Tibial nerve (tissue), 4 donors: ENCODE measurements at regions not wholly inside any gene's neighbourhood (a gene's known extent, or its start where the extent isn't known, plus 50 kb on each side); places are given as distances from the start of the nearest gene placed in this dataset.
A peak's percentile ranks its signal among the peaks of the same experiment; 100 is the strongest.

Experiments
- DNase-seq, 2 donors: peaks; one replicate each; pipeline ENCODE4 v3.0.0-alpha.2; 2019; ENCODE audit warnings: low spot score in 2 of 2
- H3K27ac ChIP-seq, 4 donors: fragments of 200-600 bp; sonication (generic) in 3 of 4; one replicate each; pipeline ENCODE4 v1.5.1; 2017 to 2019; ENCODE audit warnings: mild to moderate bottlenecking in 1 of 4
- H3K27me3 ChIP-seq, 2 donors: fragments of 200-600 bp; sonication (generic) in 1 of 2; one replicate each; pipeline versions ENCODE4 v1.5.1 to v1.6.0; 2017 to 2019
- H3K36me3 ChIP-seq, 3 donors: fragments of 200-600 bp; sonication (generic); one replicate each; pipeline ENCODE4 v1.5.1; 2018 to 2019
- H3K4me1 ChIP-seq, 4 donors: fragments of 200-600 bp; sonication (generic) in 3 of 4; one replicate each; pipeline ENCODE4 v1.5.1; 2017 to 2019
- H3K4me3 ChIP-seq, 4 donors: fragments of 200-600 bp; sonication (generic) in 3 of 4; one replicate each; pipeline ENCODE4 v1.5.1; 2017 to 2019; ENCODE audit warnings: mild to moderate bottlenecking in 1 of 4, moderate library complexity in 1 of 4
- H3K9me3 ChIP-seq, 4 donors: fragments of 200-600 bp; sonication (generic) in 3 of 4; one replicate each; pipeline ENCODE4 v1.5.1; 2017 to 2019
- CTCF ChIP-seq, 5 experiments: fragments of 200-600 bp in 3 of 5; fragments of 450-650 bp in 2 of 5; sonication (generic) in 3 of 5; IDR thresholded peaks; one replicate each; pipeline ENCODE4 v1.5.1; 2016 to 2019; ENCODE audit warnings: antibody characterized with exemption in 5 of 5, mild to moderate bottlenecking in 3 of 5, moderate library complexity in 2 of 5
- EP300 ChIP-seq, 2 donors: sonication (generic); formaldehyde crosslinking; IDR thresholded peaks; one replicate each; pipeline ENCODE4 v1.6.1; 2017; ENCODE audit warnings: antibody characterized with exemption in 2 of 2, mild to moderate bottlenecking in 1 of 2
- POLR2A ChIP-seq, 2 donors: fragments of 450-650 bp; IDR thresholded peaks; one replicate each; pipeline ENCODE4 v1.6.1; 2017; ENCODE audit warnings: antibody characterized with exemption in 2 of 2, mild to moderate bottlenecking in 2 of 2, moderate library complexity in 2 of 2
- WGBS, 2 donors: methylation state at CpG; one replicate each; pipeline ENCODE4 v1.1.5; 2018; 5-methylcytosine and 5-hydroxymethylcytosine counted together

GRCh38 chr6:80771941-80772340 is 665.5 kb downstream of the BCKDHB start:
- Histone ChIP-seq H3K27me3 (no peaks in the 10 kb centered on the region), H3K4me3 (no peak overlapping the region), H3K9me3 (no peaks in the 10 kb centered on the region), H3K4me1 (peaks cover 0 to 20% (median 0%) of the 10 kb centered on the region in 4 donors), H3K27ac (no peak overlapping the region), H3K36me3 (no peaks in the 10 kb centered on the region)
- no peak for DNase-seq
- WGBS, 2 donors: 35 to 45% methylated on average over 2 of the region's 2 CpGs
- no peak for TF ChIP-seq POLR2A (IDR thresholded peaks at IDR 0.05)
- TF ChIP-seq EP300 (IDR thresholded peaks at IDR 0.05): no peak
- TF ChIP-seq CTCF (IDR thresholded peaks at IDR 0.05): no peak

GRCh38 chr6:80769106-80769505 is 662.6 kb downstream of the BCKDHB start:
- H3K36me3 ChIP-seq: no peaks in the 10 kb centered on the region
- H3K27me3 ChIP-seq: no peaks in the 10 kb centered on the region
- H3K4me1 ChIP-seq: peaks cover 0 to 20% (median 0%) of the 10 kb centered on the region in 4 donors
- H3K4me3 ChIP-seq: no peak overlapping the region
- TF ChIP-seq CTCF (IDR thresholded peaks at IDR 0.05) (no peak), EP300 (IDR thresholded peaks at IDR 0.05) (peak in 1 of 2 donors; percentile 26), POLR2A (IDR thresholded peaks at IDR 0.05) (no peak)
- no peak for DNase-seq
- no peaks in the 10 kb centered on the region for H3K9me3 ChIP-seq
- 11 to 28% methylated on average over 1 of the region's 1 CpG for WGBS, 2 donors
- peak overlapping the region in 1 of 4 donors; percentile 52 for H3K27ac ChIP-seq

- H3K27ac ChIP-seq: peak overlapping the region in 3 of 4 donors; percentile 9 to 52 (median 46)
- H3K27me3 ChIP-seq: no peaks in the 10 kb centered on the region
- H3K9me3 ChIP-seq: no peaks in the 10 kb centered on the region
- WGBS, 2 donors: 29 to 49% methylated on average over 2 of the region's 2 CpGs
- H3K36me3 ChIP-seq: no peaks in the 10 kb centered on the region
- TF ChIP-seq POLR2A (IDR thresholded peaks at IDR 0.05) (no peak), CTCF (IDR thresholded peaks at IDR 0.05) (no peak), EP300 (IDR thresholded peaks at IDR 0.05) (peak in 1 of 2 donors; percentile 56)
- H3K4me3 ChIP-seq: no peak overlapping the region
- H3K4me1 ChIP-seq: peaks cover 0 to 20% (median 0%) of the 10 kb centered on the region in 4 donors
- DNase-seq: peak; percentile 61 to 82
These were observed 661.3 kb downstream of the BCKDHB start for GRCh38 chr6:80767808-80768207.

GRCh38 chr6:80744213-80744612 is 637.7 kb downstream of the BCKDHB start:
- Histone ChIP-seq H3K4me1 (no peaks in the 10 kb centered on the region), H3K27me3 (no peaks in the 10 kb centered on the region), H3K9me3 (peaks cover 0 to 6% (median 0%) of the 10 kb centered on the region in 4 donors), H3K4me3 (no peak overlapping the region), H3K27ac (no peak overlapping the region), H3K36me3 (no peaks in the 10 kb centered on the region)
- DNase-seq: no peak
- TF ChIP-seq POLR2A (IDR thresholded peaks at IDR 0.05) (no peak), EP300 (IDR thresholded peaks at IDR 0.05) (no peak), CTCF (IDR thresholded peaks at IDR 0.05) (no peak)

- H3K4me1 ChIP-seq: no peaks in the 10 kb centered on the region
- peak in 3 of 5 experiments; percentile 12 to 20 (median 14) for TF ChIP-seq CTCF (IDR thresholded peaks at IDR 0.05)
- TF ChIP-seq EP300 (IDR thresholded peaks at IDR 0.05): no peak
- 34 to 45% methylated on average over 2 of the region's 2 CpGs for WGBS, 2 donors
These were observed 636.0 kb downstream of the BCKDHB start for GRCh38 chr6:80742481-80742880.

More at GRCh38 chr6:80742481-80742880, 636.0 kb downstream of the BCKDHB start:
- H3K36me3 ChIP-seq: no peaks in the 10 kb centered on the region
- no peak for DNase-seq
- no peak overlapping the region for H3K27ac ChIP-seq
- no peak overlapping the region for H3K4me3 ChIP-seq
- peaks cover 0 to 6% (median 0%) of the 10 kb centered on the region in 4 donors for H3K9me3 ChIP-seq
- H3K27me3 ChIP-seq: no peaks in the 10 kb centered on the region
